HG03442 (cell line): ENCODE measurements at regions not wholly inside any gene's neighbourhood (a gene's known extent, or its start where the extent isn't known, plus 50 kb on each side); places are given as distances from the start of the nearest gene placed in this dataset.

Source experiments
- ATAC-seq: cut with Tn5 transposase; IDR thresholded peaks from one replicate; pipeline ENCODE4 v1.9.1; 2021; ENCODE audit warnings: mild to moderate bottlenecking, moderate library complexity; ENCODE audit not compliant: unreplicated experiment

DNA sequence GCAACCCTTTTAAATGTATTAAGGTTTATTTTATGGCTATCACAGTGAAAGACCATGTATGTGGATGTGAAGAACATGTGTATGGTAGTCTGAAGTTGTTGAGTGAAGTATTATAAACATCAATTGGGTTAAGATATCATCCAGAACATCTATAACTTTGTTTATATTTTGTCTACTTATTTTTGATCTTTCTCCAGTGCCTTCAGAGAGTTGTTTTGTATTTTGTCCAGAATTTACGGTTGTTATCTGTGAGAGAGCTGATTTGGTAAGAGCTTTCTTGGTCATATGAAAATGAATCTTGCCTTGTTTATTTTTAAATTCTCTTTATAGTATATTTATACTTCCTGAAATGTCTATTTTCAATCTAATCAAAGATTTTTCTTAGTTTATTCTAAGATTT is 573.7 kb upstream of the POU3F3 start:
- no peak for ATAC-seq

- no peak for ATAC-seq
These were observed 567.1 kb upstream of the POU3F3 start for GRCh38 chr2:104286841-104287240.

- ATAC-seq = no peak
These were observed 564.0 kb upstream of the POU3F3 start for GRCh38 chr2:104289651-104290565.

- ATAC-seq = no peak
These were observed 563.4 kb upstream of the POU3F3 start for GRCh38 chr2:104290566-104290891.

GRCh38 chr2:104312684-104313083 is 541.2 kb upstream of the POU3F3 start:
- no peak for ATAC-seq

GRCh38 chr2:104318001-104318665 is 535.8 kb upstream of the POU3F3 start:
- ATAC-seq = no peak

DNA sequence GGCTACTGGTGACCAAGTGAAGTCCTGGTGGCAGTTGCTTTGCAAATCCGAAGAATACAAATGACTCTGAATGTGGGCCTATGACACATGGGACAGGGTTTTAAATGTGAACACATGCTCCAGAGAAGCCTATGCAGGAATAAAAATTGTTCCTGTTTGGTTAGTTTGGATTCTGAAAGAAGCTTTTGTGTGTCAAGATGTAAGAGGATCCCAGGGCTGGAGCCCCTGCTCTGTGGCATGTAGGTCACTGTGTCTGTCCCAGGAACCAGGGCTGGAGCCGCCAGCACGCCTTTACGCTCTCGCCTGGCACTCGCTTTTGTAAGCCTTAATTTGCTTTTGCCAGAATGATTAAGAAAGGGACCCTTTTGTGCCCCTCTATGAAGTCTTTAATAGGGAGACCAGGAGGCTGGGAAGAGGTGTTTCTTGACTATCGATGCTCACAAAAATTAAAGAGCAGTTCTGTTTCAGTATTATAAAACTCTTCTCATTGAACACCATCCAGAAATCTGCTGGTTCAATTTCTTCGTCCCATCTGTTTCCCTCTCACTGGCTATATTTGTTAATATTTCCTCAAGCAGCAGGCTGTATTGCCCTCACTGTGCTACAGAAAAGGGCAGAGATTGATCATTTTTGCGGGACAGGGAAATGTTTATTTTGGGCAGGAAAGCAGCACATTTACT is 532.7 kb upstream of the POU3F3 start:
- no peak for ATAC-seq

GRCh38 chr2:104321796-104322349 is 532.0 kb upstream of the POU3F3 start:
- no peak for ATAC-seq

DNA sequence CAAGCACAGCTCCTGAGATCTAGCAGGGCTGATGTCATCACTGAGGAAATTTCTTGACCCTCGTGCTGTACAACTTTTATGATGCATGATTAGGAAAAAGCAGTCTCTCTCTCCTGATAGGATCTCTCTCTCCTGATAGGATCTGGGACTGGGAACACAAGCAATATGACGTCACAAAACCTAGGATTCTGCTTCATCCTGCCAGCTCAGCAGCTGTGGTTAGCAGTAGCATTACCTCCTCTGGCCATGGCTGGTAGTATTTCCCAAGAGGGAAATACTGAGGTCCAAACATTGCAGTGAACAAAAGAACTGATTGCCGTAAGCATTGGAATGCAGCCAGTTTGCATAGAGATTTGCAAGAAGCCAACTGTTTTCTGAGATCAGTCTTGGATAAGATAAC is 521.2 kb upstream of the POU3F3 start:
- ATAC-seq = no peak

DNA sequence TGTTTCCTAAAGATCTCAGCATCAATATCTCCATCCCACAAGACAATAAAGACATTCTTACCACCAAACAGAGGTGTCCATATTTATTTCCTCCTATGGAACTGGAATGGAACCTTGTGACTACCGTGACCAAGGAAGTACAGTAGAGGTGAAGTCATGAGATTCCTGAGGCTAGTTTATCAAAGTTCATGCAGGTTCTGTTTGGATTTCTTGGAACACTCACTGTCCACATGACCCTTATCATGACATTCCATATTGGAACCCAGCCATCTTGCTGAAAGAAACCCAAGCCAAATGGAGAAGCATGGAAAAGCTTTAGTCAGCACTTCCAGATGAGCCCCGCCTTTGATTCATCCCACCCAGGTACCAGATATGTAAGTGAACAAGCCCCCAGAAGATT is 516.0 kb upstream of the POU3F3 start:
- no peak for ATAC-seq

- no peak for ATAC-seq
These were observed 513.8 kb upstream of the POU3F3 start for GRCh38 chr2:104340162-104340561.

DNA sequence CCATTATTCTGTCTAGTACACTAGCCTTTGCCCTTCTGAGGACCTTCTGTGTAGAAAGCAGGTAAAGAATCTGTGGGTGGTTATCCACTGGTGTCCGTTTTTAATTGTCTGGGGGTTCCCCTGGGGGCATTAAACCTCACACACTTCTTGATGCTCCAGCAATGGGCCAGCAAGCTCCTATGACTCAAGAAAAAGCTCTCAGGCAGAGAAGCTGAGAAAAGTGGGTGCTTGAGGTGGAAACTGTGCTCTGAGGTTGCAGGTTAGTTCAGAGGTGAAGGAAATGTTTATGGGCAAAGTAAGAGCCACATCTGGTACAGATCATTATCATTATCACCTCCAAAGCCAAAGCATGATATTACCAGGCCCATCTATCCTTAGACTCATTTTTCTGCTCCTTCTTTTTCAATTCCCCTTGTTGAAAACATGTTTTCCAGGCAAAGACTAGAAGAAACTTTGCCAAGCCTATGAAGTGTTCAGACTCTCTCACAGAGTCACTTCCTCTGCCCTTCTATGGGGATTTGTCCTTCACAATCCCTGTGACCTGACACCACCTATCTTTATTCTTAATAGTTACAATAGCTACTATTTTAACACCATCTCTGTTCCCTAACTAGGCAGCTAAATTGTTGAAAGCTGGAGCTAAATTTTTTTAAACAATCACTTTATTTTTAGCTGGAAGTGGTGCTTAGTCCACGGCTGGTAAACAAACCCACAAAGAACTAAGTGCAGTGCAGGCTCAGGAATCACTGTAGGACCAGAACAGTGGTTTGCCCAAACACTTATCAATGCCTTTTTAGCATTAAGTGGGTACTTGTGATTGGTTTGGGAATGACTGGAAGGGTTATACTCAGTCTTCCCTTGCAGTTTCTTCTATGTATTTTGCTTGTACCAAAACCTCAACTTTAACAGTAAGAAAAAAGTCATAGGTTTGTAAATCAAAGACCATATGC is 512.8 kb upstream of the POU3F3 start:
- ATAC-seq = no peak

- no peak for ATAC-seq
These were observed 509.6 kb upstream of the POU3F3 start for GRCh38 chr2:104344306-104344705.

DNA sequence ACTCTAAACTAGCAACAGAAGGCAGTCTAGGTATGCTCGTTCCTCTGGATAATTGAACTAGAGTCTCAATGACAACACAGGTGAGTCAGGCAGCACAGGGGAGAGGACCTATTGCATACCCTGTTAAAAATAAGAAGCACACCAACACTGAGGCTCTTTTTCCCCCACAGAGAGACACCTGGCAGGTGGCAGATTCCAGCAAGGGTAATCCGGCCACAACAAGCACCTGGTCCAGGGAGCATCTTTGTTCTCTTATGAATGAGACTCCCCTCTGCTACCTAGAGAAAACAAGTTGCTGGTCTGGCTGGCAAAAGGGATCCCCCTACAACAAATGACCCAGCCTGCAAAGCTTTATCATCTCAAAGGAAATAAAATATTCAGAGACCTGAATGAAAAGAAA is 508.9 kb upstream of the POU3F3 start:
- no peak for ATAC-seq

GRCh38 chr2:104358122-104358521 is 495.8 kb upstream of the POU3F3 start:
- no peak for ATAC-seq

DNA sequence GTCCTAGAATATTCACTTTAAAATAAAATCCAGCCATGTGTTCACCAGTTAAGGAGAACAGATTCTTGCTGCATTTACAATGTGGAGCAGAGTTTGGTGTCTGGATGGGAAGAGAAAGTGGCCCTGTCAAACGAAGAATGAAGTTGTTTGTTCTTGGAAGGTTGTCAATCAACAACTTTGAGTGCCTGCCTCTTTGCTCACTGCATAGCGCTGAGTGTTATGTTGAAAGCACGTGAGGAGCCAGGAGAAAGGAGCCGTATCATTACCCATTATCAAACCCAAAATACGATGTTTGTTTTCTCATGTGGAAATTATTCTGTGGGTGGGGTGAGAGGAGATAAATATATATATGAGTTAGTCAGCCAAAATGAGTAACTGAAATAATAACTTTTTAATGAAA is 492.5 kb upstream of the POU3F3 start:
- no peak for ATAC-seq

DNA sequence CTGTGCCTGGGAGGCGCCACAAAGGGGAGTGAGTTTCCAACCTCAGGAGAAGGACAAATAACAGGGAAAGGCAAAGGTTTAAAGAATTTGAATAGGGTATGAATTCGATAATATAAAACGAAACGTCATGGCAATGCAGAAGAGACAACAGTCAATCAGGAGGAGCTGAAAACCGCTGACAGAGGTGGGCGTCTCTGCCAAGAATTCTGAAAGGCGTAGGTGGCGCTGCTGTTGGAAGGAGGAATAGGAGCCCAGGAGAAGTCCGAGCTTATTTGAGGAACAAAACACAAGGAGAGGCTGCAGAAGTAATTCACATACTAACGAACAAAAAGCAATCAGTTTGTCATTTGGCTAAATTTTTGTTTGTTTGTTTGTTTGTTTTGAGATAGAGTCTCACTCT is 485.8 kb upstream of the POU3F3 start:
- ATAC-seq = no peak

DNA sequence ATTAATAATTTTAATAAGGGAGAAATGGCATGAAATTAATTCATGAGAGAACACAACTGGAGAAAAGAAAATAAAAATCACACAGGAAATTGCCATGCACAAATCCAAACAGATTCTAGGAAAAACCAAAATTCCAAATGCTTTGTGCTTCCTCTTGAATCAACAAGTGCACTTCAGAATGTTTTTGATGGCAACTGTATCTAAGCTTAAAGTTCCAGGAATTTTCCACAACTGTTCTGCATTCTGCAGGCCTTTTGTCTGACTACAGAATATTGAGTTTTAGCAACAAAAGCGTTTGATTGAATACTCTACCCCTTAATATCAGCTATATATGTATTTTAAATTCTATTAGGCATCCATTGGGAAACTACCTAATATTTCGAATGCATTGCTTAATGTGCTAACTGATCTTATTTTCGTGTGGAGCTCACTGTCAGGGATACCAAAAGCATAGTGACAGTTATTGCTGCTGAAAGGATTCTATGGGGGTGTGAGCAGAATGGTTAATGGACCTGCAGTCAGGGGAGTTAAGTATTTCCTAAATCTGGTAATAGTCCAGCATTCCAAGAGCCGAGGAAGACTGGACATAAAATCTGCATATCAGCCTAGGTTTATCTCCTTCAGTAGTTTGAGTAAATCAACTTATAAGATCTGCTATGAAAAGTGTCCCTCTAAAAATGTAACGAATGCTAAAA is 482.7 kb upstream of the POU3F3 start:
- ATAC-seq = no peak

DNA sequence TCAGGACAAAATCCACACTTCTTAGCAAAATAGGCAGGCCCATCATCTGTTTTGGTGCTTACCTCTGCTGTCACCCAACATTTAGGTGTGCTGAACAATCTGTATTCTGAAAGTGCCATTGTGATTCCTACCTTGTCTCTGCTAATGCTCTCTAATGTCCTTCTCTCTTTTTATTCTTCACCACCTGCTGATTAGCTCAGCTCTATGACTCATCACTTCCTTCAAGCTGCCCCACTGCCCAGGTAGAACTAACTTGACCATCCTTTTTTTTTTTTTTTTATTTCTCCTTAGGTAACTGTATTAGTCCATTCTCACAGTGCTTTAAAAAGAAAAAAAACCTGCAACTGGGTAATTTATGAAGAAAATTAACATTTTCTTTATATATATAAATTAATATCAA is 478.7 kb upstream of the POU3F3 start:
- no peak for ATAC-seq

- ATAC-seq = peak; percentile 75
These were observed 475.0 kb upstream of the POU3F3 start for GRCh38 chr2:104378853-104379374.
